ENCODE measurements at regions not wholly inside any gene's neighbourhood (a gene's known extent, or its start where the extent isn't known, plus 50 kb on each side); places are given as distances from the start of the nearest gene placed in this dataset.

DNA sequence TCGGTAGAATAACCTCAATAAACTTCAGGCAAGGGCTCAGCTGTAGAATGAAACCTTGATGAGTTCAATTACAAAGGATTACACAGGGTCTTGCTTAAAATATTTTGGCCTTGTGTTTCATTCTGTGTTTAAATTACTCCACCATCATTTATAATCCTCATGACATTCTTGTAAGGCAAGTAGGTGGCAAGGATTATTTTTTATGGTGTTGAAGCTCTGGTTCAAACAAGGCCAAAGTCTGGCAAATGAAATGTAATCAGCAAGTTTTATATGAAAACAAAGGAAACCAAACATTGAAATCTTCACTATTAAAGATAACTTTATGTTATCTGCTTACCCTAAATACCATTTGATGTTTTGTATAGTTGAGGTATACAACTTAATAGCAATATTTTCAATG lies 221.3 kb upstream of the HES1 start (continued):
- TF ChIP-seq, protein P1, sequence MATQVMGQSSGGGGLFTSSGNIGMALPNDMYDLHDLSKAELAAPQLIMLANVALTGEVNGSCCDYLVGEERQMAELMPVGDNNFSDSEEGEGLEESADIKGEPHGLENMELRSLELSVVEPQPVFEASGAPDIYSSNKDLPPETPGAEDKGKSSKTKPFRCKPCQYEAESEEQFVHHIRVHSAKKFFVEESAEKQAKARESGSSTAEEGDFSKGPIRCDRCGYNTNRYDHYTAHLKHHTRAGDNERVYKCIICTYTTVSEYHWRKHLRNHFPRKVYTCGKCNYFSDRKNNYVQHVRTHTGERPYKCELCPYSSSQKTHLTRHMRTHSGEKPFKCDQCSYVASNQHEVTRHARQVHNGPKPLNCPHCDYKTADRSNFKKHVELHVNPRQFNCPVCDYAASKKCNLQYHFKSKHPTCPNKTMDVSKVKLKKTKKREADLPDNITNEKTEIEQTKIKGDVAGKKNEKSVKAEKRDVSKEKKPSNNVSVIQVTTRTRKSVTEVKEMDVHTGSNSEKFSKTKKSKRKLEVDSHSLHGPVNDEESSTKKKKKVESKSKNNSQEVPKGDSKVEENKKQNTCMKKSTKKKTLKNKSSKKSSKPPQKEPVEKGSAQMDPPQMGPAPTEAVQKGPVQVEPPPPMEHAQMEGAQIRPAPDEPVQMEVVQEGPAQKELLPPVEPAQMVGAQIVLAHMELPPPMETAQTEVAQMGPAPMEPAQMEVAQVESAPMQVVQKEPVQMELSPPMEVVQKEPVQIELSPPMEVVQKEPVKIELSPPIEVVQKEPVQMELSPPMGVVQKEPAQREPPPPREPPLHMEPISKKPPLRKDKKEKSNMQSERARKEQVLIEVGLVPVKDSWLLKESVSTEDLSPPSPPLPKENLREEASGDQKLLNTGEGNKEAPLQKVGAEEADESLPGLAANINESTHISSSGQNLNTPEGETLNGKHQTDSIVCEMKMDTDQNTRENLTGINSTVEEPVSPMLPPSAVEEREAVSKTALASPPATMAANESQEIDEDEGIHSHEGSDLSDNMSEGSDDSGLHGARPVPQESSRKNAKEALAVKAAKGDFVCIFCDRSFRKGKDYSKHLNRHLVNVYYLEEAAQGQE (IDR thresholded peaks at IDR 0.05; ENCODE audit: low read depth) = no peak
- TF ChIP-seq, protein P2, sequence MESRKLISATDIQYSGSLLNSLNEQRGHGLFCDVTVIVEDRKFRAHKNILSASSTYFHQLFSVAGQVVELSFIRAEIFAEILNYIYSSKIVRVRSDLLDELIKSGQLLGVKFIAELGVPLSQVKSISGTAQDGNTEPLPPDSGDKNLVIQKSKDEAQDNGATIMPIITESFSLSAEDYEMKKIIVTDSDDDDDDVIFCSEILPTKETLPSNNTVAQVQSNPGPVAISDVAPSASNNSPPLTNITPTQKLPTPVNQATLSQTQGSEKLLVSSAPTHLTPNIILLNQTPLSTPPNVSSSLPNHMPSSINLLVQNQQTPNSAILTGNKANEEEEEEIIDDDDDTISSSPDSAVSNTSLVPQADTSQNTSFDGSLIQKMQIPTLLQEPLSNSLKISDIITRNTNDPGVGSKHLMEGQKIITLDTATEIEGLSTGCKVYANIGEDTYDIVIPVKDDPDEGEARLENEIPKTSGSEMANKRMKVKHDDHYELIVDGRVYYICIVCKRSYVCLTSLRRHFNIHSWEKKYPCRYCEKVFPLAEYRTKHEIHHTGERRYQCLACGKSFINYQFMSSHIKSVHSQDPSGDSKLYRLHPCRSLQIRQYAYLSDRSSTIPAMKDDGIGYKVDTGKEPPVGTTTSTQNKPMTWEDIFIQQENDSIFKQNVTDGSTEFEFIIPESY (IDR thresholded peaks at IDR 0.05; ENCODE audit: extremely low read depth, insufficient replicate concordance, low read length) = no peak

- no peak overlapping the region for H3K9ac ChIP-seq (ENCODE audit: low read length)
- ChIA-PET RAD21 (ENCODE audit: low non-redundant PET in 1 of 2, low total read pairs in 2 of 2, uncharacterized antibody in 2 of 2, unreplicated experiment in 2 of 2) (no interaction called here), CTCF (no interaction called here), POLR2A (no interaction called here)
- BruUV-seq (replicated peaks) = no TSS peak
- intact Hi-C loops (cut with micrococcal nuclease) = no loop called here
- TF ChIP-seq TCF7L2 (IDR thresholded peaks at IDR 0.05; ENCODE audit: borderline replicate concordance, extremely low read depth, insufficient read depth, insufficient read length) (no peak), CEBPB (IDR thresholded peaks at IDR 0.05; ENCODE audit: low read depth) (no peak), ELF1 (IDR thresholded peaks at IDR 0.05; ENCODE audit: borderline replicate concordance, low read depth) (no peak), JUND (IDR thresholded peaks at IDR 0.05) (no peak), POLR2A (IDR thresholded peaks at IDR 0.05; ENCODE audit: borderline replicate concordance, extremely low read depth, insufficient read depth, insufficient read length) (no peak), SRF (IDR thresholded peaks at IDR 0.05; ENCODE audit: low read depth) (no peak), POLR2AphosphoS5 (IDR thresholded peaks at IDR 0.05; ENCODE audit: low read depth, low read length) (no peak), FOSL1 (IDR thresholded peaks at IDR 0.05; ENCODE audit: low read depth) (no peak), EZH2phosphoT487 (IDR thresholded peaks at IDR 0.05; ENCODE audit: borderline replicate concordance) (no peak), SIN3A (IDR thresholded peaks at IDR 0.05; ENCODE audit: low read depth) (no peak), CTCF (IDR thresholded peaks at IDR 0.05 in 2 of 3, conservative IDR thresholded peaks at IDR 0.05 in 1 of 3; ENCODE audit: borderline replicate concordance in 1 of 3, insufficient read depth in 1 of 3, low read depth in 2 of 3, low read length in 2 of 3) (no peak), ZFX (IDR thresholded peaks at IDR 0.05) (no peak), YY1 (IDR thresholded peaks at IDR 0.05; ENCODE audit: extremely low read depth, insufficient replicate concordance, low read depth, low read length) (no peak)
- TF ChIP-seq, protein P3, sequence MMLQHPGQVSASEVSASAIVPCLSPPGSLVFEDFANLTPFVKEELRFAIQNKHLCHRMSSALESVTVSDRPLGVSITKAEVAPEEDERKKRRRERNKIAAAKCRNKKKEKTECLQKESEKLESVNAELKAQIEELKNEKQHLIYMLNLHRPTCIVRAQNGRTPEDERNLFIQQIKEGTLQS (IDR thresholded peaks at IDR 0.05) = no peak
- TF ChIP-seq, protein P4, sequence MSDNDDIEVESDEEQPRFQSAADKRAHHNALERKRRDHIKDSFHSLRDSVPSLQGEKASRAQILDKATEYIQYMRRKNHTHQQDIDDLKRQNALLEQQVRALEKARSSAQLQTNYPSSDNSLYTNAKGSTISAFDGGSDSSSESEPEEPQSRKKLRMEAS (IDR thresholded peaks at IDR 0.05) = no peak
- H3K4me3 ChIP-seq (replicated peaks in 1 of 2; ENCODE audit: low read depth in 1 of 2, low read length in 2 of 2) = no peak overlapping the region
- H4K20me1 ChIP-seq (ENCODE audit: insufficient read depth) = no peaks in the 10 kb centered on the region
- ATAC-seq (no peak), DNase-seq (ENCODE audit: low read depth, low spot score) (no peak)
- H3K9me3 ChIP-seq (ENCODE audit: control insufficient read depth in 1 of 2, insufficient read depth in 1 of 2, low read depth in 1 of 2, low read length in 2 of 2) = no peaks in the 10 kb centered on the region
- H3K4me2 ChIP-seq (ENCODE audit: low read length) = no peak overlapping the region
- H3K36me3 ChIP-seq (ENCODE audit: control insufficient read depth in 1 of 2, insufficient read depth in 2 of 2, low read length in 2 of 2) = no peaks in the 10 kb centered on the region
- H2AFZ ChIP-seq (ENCODE audit: low read depth, low read length, poor library complexity, severe bottlenecking) = no peak overlapping the region
- H3K9me2 ChIP-seq (ENCODE audit: insufficient read depth) = no peaks in the 10 kb centered on the region
- H3K27ac ChIP-seq (ENCODE audit: low read depth, low read length) = no peak overlapping the region
- H3K79me2 ChIP-seq (ENCODE audit: insufficient read depth, low read length) = no peaks in the 10 kb centered on the region
- no peaks in the 10 kb centered on the region for H3K27me3 ChIP-seq (ENCODE audit: insufficient read depth, low read length)
- 0 out of 4 replicates have a peak, but pooled peaks cover 0 to 3% of the 10 kb centered on the region in 2 experiments for H3K4me1 ChIP-seq (ENCODE audit: control insufficient read depth in 1 of 2, insufficient read depth in 2 of 2, low read length in 2 of 2)
Measured at GRCh38 chr3:193915099-193915498, 220.8 kb upstream of the HES1 start.
